Right forelimb (tissue), 1 donor: ENCODE measurements at regions not wholly inside any gene's neighbourhood (a gene's known extent, or its start where the extent isn't known, plus 50 kb on each side); places are given as distances from the start of the nearest gene placed in this dataset.
"Not testable (repeated sequence)": the region's sequence is repeated elsewhere in the genome, so short reads cannot be mapped to it uniquely, and the experiment has no call there.

Experiments
- DNase-seq: peaks from one replicate; pipeline ENCODE4 v3.0.0-alpha.2; 2018

GRCh38 chr3:140752499-140752898 is 74.6 kb downstream of the TRIM42 start:
- no peak for DNase-seq

- DNase-seq = no peak
Measured at GRCh38 chr3:140753865-140754754, 76.2 kb downstream of the TRIM42 start.

- no peak for DNase-seq
Measured at GRCh38 chr3:140754936-140755335, 77.1 kb downstream of the TRIM42 start.

- no peak for DNase-seq
Measured at GRCh38 chr3:140756240-140757016, 78.6 kb downstream of the TRIM42 start.

- DNase-seq = no peak
Measured at GRCh38 chr3:140758791-140759444, 81.1 kb downstream of the TRIM42 start.

GRCh38 chr3:140760324-140761075 is 82.6 kb downstream of the TRIM42 start:
- DNase-seq = no peak

- DNase-seq = no peak
Measured at GRCh38 chr3:140761076-140761639, 83.3 kb downstream of the TRIM42 start.

GRCh38 chr3:140762746-140763145 is 84.9 kb downstream of the TRIM42 start:
- DNase-seq = no peak

- DNase-seq = no peak
Measured at GRCh38 chr3:140763532-140763931, 85.7 kb downstream of the TRIM42 start.

GRCh38 chr3:140765246-140765645 is 87.4 kb downstream of the TRIM42 start:
- DNase-seq = no peak

GRCh38 chr3:140766465-140766864 is 88.6 kb downstream of the TRIM42 start:
- no peak for DNase-seq

GRCh38 chr3:140767566-140767965 is 89.7 kb downstream of the TRIM42 start:
- no peak for DNase-seq

- no peak for DNase-seq
Measured at GRCh38 chr3:140768941-140769340, 91.1 kb downstream of the TRIM42 start.

GRCh38 chr3:140769951-140770350 is 92.1 kb downstream of the TRIM42 start:
- DNase-seq = no peak

- DNase-seq = no peak
Measured at GRCh38 chr3:140770977-140771667, 93.3 kb downstream of the TRIM42 start.

GRCh38 chr3:140777631-140778233 is 99.9 kb downstream of the TRIM42 start:
- DNase-seq = no peak

- DNase-seq = no peak
Measured at GRCh38 chr3:140791368-140791767, 113.5 kb downstream of the TRIM42 start.

GRCh38 chr3:140794507-140794906 is 116.6 kb downstream of the TRIM42 start:
- DNase-seq = no peak

- DNase-seq = not testable (repeated sequence)
Measured at GRCh38 chr3:140802898-140803297, 125.0 kb downstream of the TRIM42 start.

- no peak for DNase-seq
Measured at GRCh38 chr3:140809316-140809715, 131.5 kb downstream of the TRIM42 start.
